Thyroid gland (tissue), 4 donors: ENCODE measurements at regions not wholly inside any gene's neighbourhood (a gene's known extent, or its start where the extent isn't known, plus 50 kb on each side); places are given as distances from the start of the nearest gene placed in this dataset.

ENCODE experiments used
- POLR2A ChIP-seq, 2 donors: fragments of 450-650 bp; IDR thresholded peaks; one replicate each; pipeline ENCODE4 v1.6.1; 2017; ENCODE audit warnings: antibody characterized with exemption in 2 of 2, mild to moderate bottlenecking in 2 of 2, moderate library complexity in 1 of 2
- TF ChIP-seq, protein P1 (sequence below), 6 experiments: fragments of 200-600 bp in 3 of 6; fragments of 450-650 bp in 3 of 6; sonication (generic) in 3 of 6; IDR thresholded peaks; one replicate each; pipeline ENCODE4 v1.5.1; 2016 to 2019; ENCODE audit warnings: antibody characterized with exemption in 6 of 6, mild to moderate bottlenecking in 2 of 6, inconsistent platforms in 1 of 6, moderate library complexity in 1 of 6

DNA sequence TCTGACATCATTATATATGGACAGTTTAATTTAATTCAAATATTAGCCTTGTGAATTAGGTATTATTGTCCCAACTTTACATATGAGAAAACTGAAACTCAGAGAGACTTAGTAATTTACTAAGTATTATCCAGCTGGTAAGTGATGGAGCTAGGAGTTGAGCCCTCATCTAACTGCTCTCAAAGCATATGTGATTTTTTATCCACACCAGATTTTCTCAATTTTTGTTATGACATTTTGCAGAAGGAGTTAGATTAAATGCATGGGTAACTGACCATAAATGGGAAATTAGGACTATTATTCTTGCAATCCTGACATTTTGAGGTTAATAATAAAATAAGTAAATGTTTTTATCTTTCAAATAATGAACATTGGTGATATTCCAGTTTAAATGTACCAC lies 778.3 kb upstream of the SORCS1 start:
- TF ChIP-seq, protein P1, sequence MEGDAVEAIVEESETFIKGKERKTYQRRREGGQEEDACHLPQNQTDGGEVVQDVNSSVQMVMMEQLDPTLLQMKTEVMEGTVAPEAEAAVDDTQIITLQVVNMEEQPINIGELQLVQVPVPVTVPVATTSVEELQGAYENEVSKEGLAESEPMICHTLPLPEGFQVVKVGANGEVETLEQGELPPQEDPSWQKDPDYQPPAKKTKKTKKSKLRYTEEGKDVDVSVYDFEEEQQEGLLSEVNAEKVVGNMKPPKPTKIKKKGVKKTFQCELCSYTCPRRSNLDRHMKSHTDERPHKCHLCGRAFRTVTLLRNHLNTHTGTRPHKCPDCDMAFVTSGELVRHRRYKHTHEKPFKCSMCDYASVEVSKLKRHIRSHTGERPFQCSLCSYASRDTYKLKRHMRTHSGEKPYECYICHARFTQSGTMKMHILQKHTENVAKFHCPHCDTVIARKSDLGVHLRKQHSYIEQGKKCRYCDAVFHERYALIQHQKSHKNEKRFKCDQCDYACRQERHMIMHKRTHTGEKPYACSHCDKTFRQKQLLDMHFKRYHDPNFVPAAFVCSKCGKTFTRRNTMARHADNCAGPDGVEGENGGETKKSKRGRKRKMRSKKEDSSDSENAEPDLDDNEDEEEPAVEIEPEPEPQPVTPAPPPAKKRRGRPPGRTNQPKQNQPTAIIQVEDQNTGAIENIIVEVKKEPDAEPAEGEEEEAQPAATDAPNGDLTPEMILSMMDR (IDR thresholded peaks at IDR 0.05), result no peak
- TF ChIP-seq POLR2A (IDR thresholded peaks at IDR 0.05), result no peak
